IPS-NIHi11 (cell line): ENCODE measurements at regions not wholly inside any gene's neighbourhood (a gene's known extent, or its start where the extent isn't known, plus 50 kb on each side); places are given as distances from the start of the nearest gene placed in this dataset.
A peak's percentile ranks its signal among the peaks of the same experiment; 100 is the strongest.

ENCODE experiments used
- DNase-seq: peaks from one replicate; pipeline ENCODE4 v3.0.0; 2012; ENCODE audit warnings: mixed read lengths, low spot score

DNA sequence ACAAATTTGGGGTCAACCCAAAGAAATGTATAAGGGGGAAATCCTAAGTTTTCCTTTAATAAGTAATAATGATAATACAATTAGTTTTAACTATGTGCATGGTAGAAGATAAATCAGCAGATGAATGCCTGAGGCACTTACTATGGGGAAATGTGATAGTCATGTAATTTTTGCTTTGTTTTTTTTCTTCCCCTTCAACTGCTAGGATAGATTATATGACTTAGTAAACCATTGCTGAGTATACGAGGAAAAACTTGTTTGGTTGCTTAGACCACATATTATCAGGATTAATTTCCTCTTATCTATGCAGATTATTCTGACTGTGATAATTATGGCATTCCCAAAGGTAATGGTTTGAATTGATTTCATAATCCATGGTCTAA lies 181.1 kb downstream of the TGFB2 start:
- DNase-seq, result no peak

DNA sequence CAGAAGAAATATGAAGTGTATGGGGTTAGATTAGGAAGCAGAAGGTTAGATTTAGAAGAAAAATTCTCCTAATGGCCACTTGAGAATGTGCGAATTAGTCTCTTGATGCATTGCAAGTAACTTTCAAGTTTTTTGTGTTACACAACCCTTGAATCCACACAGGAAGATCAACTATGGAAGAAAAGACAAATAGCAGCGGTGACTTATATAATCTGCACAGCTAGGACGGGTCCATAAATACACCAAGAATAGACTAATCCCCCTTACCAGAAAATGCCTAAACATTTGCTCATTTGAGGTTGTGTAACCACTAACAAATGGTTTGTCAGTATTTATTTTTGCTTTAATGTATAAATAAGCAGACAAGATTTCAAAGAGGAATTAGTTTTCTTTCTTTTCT lies 182.6 kb downstream of the TGFB2 start:
- DNase-seq, result no peak

DNA sequence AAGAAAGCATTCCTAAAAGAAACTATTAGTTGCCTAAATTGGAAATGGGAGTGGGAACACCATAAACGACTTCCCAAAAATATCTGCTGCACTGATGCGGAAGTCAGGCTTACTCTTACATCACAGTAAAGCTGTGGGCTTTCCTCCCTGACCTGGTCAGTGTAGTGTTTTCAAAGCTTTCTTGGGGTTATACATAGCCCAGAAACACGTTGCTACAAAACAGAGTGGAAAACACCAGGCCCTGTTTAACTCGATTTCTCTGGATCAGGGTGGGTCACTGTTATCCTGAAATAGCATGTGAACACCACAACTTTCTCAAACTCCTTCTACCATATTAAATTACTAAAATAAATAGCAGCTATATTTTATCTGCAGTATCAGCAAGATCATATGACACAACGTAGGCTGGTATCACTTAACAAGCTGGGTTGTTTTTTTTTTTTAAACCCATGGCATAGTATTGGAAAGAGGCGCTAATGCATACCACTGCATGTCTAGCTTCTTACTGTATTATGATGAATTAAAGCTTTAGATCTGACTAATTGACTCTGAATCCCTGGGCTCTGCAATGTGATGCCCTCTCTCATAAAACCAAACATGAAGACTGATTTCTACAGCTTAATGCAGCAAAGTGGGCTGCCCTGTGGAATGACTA lies 184.6 kb downstream of the TGFB2 start:
- DNase-seq, result no peak

DNA sequence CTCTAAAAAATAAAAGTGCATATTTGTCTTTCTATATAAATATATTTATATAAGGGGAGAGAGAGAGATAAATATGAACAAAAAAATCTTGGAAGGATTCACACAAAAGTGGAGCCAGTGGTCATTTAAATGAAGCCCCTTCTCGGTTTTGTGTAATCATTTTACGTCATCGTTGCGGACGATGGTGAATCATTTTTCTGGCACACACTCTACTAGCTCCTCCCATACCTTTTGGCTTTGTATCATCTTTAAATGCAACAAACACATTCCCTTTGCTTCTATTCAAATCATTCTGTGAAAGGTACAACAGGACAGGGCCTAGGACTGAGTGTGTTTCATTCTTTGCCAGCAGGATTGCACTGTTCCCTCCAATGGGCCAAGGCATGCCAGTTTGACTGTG lies 186.8 kb downstream of the TGFB2 start:
- no peak for DNase-seq

DNA sequence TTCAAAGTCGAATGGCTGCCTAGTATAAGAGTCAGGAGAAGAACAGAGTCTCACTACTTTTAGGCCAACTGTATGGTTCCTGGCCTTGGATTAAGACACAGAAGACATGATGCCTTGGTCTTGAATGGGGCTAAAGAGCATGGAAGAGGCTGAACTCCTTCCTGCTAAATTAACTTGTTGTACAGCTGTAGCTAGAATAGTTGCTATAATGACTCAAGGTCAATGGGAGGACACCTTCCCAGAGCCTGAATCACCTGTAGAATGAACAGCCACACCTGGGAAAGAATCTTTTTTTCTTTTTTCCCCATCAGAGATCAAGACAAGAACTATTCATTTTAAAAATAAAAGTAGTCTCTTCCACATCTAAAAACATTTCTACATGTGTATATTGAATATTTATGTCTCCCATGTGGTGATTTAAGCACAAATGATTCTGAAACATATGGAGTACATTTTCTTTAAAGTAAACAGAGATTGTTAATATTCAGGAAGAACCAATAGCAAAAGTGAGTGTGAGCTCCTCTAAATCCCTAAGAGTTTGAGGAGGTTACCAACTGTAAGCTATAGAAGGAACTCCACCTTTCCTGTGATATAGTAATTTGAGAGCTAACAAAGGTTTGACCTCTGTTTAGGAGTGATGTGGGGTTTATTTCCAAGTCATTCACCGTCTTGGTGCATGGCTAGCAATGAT lies 191.3 kb downstream of the TGFB2 start:
- DNase-seq, result no peak

DNA sequence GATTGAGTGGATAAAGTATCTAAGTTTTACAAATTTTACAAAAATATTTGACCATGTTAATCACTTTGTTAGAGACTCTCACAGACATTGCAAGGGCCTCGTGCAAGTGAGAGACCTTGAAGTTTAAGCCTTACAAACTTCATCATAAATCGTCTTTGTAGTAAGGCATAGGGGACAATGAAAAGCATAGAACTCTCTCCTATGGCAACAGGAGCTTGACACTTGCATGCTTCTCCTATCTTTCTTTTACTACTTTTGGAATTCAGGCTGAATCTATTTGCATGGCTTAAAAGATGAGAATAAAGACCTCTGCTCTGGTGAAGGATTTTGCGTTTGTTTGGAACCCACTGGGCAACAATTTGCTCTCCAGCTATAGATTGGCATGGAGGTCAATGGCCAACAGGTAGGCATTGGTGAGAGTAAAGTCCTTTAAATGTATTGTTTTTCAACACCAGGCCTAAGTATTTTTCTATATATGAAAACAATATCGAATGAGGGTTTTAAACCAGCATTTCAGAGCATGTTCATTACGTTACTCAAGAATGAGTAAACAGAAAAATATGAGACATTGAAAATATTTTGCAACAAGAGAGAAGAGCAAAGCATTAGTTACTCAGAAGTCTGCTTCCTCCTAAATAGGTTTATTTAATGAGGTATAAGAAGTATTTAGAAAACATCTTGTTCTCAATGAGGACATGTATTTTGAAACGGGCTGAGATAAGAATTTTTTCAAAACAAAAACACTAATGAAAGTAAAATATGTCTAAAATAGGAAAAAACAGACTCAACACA lies 192.2 kb downstream of the TGFB2 start:
- DNase-seq, result no peak

DNA sequence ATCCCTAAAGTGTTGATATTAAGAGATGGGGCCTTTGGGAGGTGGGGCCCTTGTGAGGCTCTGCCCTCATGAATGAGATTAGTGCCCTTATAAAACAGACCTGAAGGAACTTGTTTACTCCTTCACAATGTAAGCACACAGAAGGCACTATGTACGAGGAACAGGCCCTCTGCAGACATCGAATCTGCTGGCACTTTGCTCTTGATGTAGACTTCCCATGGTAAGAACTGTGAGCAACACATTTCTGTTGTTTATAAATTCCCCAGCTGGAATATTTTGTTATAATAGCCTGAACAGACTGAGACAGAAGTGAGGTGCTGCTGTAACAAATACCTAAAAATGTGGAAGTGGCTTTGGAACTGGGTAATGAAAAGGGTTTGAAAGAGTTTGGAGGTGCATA lies 193.2 kb downstream of the TGFB2 start:
- no peak for DNase-seq

DNA sequence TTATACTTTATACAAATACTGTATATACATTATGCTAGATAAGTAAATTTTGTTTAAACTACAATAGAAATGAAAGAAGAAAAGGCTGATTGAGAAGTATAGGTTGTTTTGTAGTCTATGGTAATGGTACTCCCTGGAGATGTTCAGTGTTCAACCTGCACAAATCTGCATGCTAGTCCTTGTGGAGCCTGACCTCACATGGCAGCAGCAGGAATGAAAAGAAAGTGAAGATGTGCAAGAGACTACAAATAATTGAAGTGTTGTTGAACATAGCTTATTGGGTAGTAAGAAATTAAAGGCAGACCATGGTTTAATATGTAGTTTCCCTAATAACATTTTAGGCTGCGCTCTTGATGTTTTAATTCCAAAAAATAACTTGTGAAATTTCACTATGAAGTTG lies 201.2 kb downstream of the TGFB2 start:
- DNase-seq, result no peak

DNA sequence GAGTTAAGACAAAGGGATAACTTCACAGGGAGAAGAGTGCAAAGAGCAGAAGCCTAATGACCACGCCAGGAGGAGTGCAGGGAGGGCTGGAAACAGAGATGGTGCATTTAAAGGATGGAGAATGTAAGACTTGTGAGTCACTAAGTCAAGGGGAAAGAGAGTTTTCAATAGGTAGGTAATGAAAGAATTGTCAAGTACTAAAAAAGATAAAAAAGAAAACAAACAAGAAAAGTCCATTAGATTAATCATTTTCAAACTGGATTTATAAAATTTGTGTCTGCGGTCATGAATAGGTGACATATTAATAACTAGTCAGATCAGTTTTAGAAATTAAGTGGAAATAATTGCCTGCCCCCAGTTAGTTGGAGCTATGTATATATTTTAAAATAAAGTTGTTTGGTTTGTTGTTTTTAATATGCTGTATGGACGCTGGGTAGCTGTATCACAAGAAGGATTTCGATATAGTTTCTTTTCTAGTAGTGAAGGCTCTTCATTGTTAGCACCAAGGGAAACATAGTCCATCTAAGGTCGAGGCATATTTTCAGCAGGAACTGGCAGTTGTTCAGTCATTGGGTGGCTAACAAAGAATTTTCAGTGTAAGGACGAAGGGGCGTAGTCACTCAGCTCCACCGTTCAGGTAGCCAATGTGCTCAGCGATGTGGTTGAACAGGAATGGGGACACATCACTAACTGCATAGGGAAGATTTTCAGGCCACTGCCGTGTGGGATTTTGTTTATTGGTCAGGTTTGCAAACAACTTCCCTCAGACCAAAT lies 203.0 kb downstream of the TGFB2 start:
- DNase-seq, result no peak

DNA sequence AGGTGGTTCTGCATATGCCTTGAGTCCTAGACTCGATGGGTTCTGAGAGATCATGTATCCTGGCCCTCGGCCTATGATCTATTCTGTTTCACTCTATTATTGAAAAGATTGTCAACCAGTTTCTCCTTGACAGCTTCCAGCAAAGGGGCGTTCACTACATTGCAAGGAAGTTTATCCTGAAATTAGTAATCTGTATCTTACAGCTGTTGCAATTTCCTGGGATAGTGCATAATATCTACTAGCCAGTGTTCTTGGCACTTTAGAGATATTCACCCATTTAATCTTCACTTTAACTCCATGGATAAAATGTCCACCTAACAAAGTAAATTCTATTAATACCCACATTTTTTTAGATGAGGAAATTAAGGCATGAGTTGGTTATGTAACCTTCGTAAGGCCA lies 203.6 kb downstream of the TGFB2 start:
- DNase-seq, result no peak

DNA sequence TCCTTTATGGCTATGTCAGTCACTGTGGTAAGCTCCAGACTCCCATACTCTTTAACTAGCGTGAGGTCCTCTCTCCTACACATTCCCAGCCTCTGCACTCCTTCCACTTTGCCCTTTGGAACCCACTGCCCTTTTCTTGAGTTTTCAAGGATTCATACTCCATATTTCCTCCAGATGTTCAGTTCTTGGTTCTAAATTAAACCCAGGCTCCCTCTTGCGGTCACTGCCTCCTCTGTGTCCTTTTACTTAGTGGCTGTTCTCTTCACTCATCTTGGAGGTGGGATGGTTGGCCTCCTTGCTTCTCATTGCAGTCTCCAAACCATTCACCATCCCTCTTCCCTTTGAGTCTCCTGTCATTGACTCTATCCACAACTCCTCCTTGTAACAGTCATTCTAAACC lies 208.1 kb downstream of the TGFB2 start:
- DNase-seq, result no peak

DNA sequence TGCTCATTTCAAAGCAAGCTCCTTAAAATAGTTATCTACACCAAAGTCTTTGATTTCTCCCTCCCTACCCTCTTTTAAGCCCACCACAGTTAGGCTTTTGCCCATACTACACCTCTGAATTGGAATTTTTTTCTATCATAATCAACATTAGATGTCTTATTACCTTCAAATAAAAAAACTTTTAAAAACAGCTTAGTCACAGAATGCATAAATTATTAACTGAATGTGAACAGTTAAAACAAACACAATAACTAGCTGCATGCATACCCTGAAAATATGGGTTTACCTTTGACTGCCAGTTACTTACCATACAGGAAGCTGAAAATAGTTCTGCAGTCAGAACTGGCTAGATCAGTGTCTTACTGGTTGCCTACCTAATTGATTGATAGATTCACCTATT lies 210.9 kb downstream of the TGFB2 start:
- no peak for DNase-seq

DNA sequence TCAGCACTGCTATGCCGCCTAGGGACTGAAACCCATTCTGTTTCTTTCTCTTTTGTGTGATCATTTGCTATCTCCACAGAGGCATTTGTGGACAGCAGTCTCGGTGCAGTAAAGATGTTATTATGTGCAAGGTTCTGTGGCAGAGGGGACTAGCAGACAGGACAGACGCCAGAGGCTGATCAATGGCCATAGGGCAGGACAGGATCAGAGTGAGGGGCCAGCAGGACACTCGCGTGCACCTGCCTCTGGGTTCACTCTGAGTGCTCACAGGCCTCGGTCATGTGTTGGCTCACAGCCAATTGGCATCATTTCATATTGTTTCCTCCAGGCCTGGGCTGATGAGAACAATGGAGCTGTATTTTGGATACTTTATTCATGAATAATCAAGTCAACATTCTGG lies 212.6 kb downstream of the TGFB2 start:
- peak; percentile 23 for DNase-seq

DNA sequence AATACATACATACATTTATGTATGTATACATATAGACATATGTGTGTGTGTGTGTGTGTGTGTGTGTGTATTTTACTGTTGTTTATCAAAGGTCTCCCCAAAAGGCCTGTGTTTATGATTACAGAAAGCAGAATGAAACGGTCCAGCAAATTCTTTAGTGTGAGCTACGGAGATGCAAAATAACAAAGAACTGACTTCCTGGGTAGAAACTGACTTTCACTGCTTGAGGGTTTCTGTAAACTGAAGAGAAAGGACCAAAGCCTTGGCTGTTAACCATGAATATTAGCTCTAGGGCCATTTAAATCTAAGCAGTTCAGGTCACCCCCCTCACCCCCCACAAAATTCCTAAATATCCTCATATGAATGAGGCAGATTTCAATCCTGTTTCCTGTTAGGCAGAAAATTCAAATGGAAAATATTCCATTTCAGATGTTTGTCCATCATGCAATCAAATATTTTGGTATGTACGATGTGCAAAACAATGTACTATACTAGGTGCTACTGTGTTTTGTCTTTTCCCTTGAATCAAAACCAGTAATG lies 213.2 kb downstream of the TGFB2 start:
- DNase-seq, result no peak

DNA sequence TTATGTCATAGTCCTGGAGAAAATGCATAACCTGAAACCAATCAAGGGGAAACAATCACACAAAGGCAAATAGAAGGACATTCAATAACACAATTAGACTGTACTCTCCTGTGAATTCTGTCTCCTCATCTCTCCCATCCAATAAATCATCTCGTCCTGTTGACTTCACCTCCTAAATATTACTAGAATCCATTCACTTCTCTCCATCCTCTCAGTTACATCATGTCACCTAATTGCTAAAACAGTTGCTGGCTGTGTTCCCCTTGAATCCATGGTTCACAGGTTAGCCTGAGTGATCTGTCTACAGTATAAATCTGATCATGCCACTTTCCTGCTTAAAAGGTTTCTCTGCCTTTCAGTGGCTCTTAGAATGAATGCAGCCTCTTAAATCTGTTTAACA lies 220.2 kb downstream of the TGFB2 start:
- no peak for DNase-seq

DNA sequence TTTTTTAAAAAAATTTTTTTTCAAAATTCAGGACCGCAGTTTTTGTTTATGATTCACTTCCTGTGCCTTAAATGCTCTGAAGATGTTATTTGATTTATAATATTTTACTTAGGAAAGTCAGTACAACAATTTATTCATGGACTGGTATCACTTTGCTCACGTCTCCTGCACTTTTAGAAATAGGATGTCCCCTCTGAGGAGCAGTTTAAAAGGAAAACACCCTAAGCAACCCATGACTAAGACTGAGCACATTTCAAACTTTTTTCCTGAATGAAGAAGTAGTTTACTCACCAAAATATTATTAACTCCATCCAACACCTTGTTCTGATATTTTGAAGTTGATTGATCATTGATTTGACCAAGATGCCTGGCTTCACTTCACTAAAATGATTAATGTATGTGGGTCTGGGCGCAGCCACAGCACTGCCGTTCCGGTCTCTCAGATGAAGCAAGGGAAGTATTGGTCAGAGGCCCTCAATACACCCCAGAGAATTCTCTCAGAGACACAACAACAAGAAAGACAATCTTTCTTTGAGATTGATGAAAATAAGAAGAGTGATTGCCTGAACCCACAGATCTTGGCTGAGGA lies 223.9 kb downstream of the TGFB2 start:
- no peak for DNase-seq

DNA sequence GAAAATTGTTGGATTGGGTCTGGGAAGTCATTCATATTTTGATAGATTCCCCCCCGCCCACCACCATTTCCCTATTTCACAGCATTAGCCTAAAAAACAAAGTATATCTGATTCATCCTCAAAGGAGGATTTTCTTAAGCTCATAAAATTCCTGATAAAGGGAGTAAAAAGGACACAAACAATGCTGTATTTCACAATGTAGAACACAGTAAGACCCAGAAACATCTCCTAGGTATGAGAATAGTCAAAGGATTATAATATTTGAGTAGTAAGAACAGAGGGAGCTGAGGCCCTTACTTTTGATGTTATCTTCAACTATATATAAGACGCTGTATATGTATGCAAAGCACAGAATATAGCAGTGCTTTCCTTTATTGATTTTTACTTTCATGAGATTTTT lies 225.3 kb downstream of the TGFB2 start:
- no peak for DNase-seq

DNA sequence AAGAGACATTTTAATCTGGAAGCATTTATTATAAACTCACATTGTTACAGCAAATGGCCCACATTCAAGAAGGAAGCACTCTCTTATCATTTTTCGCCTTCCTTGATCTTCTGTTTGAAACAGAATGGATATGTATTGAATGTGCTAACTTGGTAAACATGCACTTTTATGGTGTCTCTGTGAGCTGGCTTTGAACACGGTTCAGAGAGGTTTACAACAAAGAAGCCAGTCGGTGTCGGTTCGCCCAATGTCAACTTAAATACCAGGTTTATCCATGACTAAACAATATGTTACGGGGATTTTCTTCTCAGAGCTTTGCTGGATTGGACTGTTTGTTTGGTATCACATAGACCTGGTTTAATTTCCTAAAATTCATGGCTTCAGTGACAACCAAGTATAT lies 226.4 kb downstream of the TGFB2 start:
- DNase-seq, result no peak

DNA sequence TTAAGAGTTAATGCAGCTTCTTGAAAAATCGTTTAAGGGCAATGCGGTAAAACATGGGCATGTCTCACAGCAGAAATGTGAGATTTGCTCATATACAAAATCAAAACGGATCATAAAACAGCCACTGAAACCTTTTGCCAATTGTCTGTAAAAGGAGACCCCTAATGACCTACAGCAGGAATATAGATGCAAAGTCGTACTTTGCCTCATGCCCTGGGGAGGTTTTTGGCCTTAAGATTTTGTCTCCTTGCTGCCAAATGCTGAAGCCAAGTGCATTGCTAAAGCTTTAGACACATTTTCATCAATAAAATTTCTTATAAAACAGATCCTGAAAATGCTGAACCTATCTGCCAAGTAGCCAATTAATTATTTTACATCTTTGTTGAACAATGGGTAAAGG lies 226.9 kb downstream of the TGFB2 start:
- DNase-seq, result no peak

DNA sequence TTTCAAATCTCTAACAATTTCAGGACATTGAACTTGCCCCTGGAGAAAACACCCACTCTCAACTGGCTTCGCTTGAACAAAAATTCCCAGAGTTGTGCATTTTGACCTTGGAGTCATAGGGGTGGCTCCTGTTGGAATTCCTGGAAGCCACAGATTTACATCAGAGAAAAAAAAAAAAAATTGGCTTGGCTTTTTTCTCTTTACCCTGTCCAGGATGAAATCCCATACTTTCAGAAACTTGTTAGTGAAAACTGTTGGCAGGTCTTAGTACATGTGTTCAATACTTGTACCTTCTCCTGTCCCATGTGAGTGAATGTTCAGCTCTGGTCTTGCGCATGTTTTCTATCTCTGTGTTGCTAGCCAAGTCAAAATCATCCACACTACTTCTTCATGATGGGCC lies 228.8 kb downstream of the TGFB2 start:
- DNase-seq, result no peak

DNA sequence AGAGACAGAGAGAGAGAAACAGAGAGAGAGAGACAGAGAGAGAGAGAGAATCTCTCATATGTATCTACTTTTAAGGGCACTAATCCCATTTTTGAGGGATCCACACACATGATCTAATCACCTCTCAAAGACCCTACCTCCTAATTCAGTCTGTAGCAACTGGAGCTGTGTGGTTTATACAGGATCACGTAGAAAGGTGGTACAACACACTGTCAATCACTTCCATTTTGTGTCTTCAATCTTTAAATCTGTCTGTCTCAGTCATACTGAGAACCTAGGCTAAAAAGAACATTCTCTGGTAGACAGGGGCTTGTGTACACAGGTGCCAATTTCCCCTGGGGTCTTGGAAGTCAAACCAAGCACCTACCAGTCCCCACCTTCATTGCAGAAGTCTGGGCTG lies 229.9 kb downstream of the TGFB2 start:
- DNase-seq, result no peak

DNA sequence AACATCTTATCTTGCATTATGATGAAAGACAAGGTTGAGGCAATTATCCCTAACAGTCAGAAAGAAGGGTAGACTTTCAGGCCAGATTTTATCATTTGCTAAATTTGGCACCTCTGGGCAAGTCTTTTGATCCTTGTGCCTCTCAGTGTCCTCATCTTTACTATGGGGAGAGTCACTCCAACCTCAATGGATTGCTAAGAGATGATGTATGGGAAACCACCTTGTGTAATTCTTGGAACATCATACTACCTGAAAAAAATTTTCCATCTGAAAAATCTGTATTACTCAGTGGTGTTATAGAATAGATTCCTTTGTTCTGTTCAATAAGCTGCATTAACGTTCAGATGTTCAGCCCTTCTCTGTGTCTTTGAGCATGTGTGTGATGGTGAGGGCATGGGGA lies 230.7 kb downstream of the TGFB2 start:
- no peak for DNase-seq
